ENCODE measurements at regions not wholly inside any gene's neighbourhood (a gene's known extent, or its start where the extent isn't known, plus 50 kb on each side); places are given as distances from the start of the nearest gene placed in this dataset.
"Not testable (repeated sequence)": the region's sequence is repeated elsewhere in the genome, so short reads cannot be mapped to it uniquely, and the experiment has no call there.

GRCh38 chr16:29311461-29312344, 94.8 kb downstream of the NPIPB11 start:
- no peak for DNase-seq (ENCODE audit: low read depth in 1 of 2, low spot score in 1 of 2)

- no peak for DNase-seq (ENCODE audit: low read depth in 1 of 2, low spot score in 1 of 2)
These were observed 95.6 kb downstream of the NPIPB11 start for GRCh38 chr16:29310852-29311314.

- DNase-seq (ENCODE audit: low read depth in 1 of 2, low spot score in 1 of 2), result not testable (repeated sequence)
These were observed 96.3 kb downstream of the NPIPB11 start for GRCh38 chr16:29310243-29310642.

- DNase-seq (ENCODE audit: low read depth in 1 of 2, low spot score in 1 of 2), result not testable (repeated sequence)
These were observed 96.9 kb downstream of the NPIPB11 start for GRCh38 chr16:29309601-29310000.

GRCh38 chr16:29308644-29309546, 97.6 kb downstream of the NPIPB11 start:
- DNase-seq (ENCODE audit: low read depth in 1 of 2, low spot score in 1 of 2), result no peak

GRCh38 chr16:29307598-29308507, 98.7 kb downstream of the NPIPB11 start:
- no peak for DNase-seq (ENCODE audit: low read depth in 1 of 2, low spot score in 1 of 2)

- no peak for DNase-seq (ENCODE audit: low read depth in 1 of 2, low spot score in 1 of 2)
These were observed 99.4 kb downstream of the NPIPB11 start for GRCh38 chr16:29306943-29307597.

- DNase-seq (ENCODE audit: low read depth in 1 of 2, low spot score in 1 of 2), result no peak
These were observed 100.3 kb downstream of the NPIPB11 start for GRCh38 chr16:29306201-29306600.

- not testable (repeated sequence) for DNase-seq (ENCODE audit: low read depth in 1 of 2, low spot score in 1 of 2)
These were observed 101.5 kb downstream of the NPIPB11 start for GRCh38 chr16:29305018-29305417.

GRCh38 chr16:29304251-29304650, 102.3 kb downstream of the NPIPB11 start:
- DNase-seq (ENCODE audit: low read depth in 1 of 2, low spot score in 1 of 2), result no peak

GRCh38 chr16:29303520-29303919, 103.0 kb downstream of the NPIPB11 start:
- no peak for DNase-seq (ENCODE audit: low read depth in 1 of 2, low spot score in 1 of 2)

GRCh38 chr16:29302976-29303375, 103.5 kb downstream of the NPIPB11 start:
- no peak for DNase-seq (ENCODE audit: low read depth in 1 of 2, low spot score in 1 of 2)

GRCh38 chr16:29302433-29302832, 104.1 kb downstream of the NPIPB11 start:
- DNase-seq (ENCODE audit: low read depth in 1 of 2, low spot score in 1 of 2), result not testable (repeated sequence)

- DNase-seq (ENCODE audit: low read depth in 1 of 2, low spot score in 1 of 2), result not testable (repeated sequence)
These were observed 104.7 kb downstream of the NPIPB11 start for GRCh38 chr16:29301662-29302285.

- DNase-seq (ENCODE audit: low read depth in 1 of 2, low spot score in 1 of 2), result not testable (repeated sequence)
These were observed 105.7 kb downstream of the NPIPB11 start for GRCh38 chr16:29300541-29301535.

- not testable (repeated sequence) for DNase-seq (ENCODE audit: low read depth in 1 of 2, low spot score in 1 of 2)
These were observed 106.5 kb downstream of the NPIPB11 start for GRCh38 chr16:29300030-29300491.

GRCh38 chr16:29298997-29299396, 107.5 kb downstream of the NPIPB11 start:
- not testable (repeated sequence) for DNase-seq (ENCODE audit: low read depth in 1 of 2, low spot score in 1 of 2)

- not testable (repeated sequence) for DNase-seq (ENCODE audit: low read depth in 1 of 2, low spot score in 1 of 2)
These were observed 108.2 kb downstream of the NPIPB11 start for GRCh38 chr16:29298307-29298706.
